AG08395 (cell line): ENCODE measurements at regions not wholly inside any gene's neighbourhood (a gene's known extent, or its start where the extent isn't known, plus 50 kb on each side); places are given as distances from the start of the nearest gene placed in this dataset.
A peak's percentile ranks its signal among the peaks of the same experiment; 100 is the strongest.
"Not testable (repeated sequence)": the region's sequence is repeated elsewhere in the genome, so short reads cannot be mapped to it uniquely, and the experiment has no call there.

Source experiments
- DNase-seq: peaks from one replicate; pipeline ENCODE4 v3.0.0; 2012; ENCODE audit warnings: mixed read lengths, low spot score

GRCh38 chrX:123086768-123087167, 97.3 kb upstream of the GRIA3 start:
- no peak for DNase-seq

DNA sequence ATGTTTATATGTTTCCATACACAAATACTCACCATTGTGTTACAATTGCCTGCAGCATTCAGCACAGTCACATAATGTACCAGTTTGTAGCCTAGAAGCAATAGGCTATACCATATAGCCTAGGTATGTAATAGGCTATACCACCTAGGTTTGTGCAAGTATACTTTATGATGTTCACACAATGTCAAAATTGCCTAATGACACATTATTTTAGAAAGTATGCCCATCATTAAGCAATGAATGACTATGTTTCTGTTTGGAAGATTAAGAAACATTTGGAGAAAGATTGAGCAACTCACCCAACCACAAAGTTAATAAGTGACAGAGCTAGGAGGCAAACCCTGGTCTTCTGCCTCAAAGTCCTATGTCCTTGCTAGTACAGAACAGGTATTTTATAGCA, 96.8 kb upstream of the GRIA3 start:
- DNase-seq: peak; percentile 15

DNA sequence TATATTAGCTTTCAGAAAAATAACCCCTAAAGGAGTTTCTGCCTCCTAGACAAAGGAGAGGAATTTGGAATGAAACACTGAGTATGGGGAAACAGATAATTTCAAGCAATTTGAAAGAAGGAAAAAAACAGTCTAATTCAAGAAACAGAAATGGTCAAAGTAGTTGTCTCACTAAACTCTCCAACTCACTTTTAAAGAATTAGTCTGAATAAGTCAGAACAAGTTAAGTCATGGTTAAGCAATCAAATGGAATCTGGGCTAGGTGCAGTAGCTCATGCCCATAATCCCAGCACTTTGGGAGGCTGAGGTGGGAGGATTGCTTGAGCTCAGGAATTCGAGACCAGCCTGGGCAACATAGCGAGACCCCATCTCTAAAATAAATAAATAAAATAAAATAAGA, 95.7 kb upstream of the GRIA3 start:
- no peak for DNase-seq

- DNase-seq: no peak
Measured at GRCh38 chrX:123088930-123089329, 95.1 kb upstream of the GRIA3 start.

GRCh38 chrX:123093792-123094191, 90.3 kb upstream of the GRIA3 start:
- no peak for DNase-seq

DNA sequence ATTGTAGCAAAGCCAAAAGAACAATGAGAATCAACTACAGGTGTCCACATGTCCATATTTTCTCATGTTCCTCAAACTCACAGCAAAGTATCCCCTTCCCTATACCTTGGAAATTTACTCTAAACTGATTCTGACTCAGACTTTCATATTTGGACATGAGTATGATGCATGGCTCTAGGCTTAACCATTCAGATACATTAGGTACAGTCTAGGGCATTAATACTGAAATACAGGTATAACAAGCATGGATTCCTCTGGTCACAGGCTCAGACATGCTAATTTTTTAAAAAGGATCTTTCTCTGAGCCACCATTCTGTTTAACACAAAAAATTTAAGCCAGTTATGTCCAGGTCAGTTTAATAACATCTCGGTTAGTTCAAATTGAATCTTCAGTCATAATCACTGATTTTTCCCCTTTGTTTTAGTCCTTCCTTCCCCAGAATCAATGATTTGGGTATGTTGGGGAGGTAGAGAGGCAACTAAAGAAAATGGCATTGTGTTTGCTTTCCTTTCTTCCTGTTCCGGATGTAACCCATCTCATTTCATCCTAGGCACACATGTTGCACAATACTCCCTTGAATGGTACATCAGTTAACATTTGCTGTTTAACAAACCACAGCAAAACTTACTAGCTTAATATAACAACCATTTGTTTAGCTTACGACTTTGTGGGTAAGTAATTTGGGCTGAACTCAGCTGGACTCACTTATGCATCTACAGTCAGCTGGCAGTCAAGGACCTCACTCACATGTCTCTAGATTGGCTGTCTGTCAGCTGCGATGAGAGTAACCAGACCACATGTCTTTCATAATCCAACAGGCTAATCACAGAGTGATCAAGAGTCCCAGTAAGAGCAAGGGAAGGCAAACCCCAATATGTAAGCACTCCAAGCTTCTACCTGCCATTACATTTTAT, 75.3 kb upstream of the GRIA3 start:
- peak; percentile 17 for DNase-seq

DNA sequence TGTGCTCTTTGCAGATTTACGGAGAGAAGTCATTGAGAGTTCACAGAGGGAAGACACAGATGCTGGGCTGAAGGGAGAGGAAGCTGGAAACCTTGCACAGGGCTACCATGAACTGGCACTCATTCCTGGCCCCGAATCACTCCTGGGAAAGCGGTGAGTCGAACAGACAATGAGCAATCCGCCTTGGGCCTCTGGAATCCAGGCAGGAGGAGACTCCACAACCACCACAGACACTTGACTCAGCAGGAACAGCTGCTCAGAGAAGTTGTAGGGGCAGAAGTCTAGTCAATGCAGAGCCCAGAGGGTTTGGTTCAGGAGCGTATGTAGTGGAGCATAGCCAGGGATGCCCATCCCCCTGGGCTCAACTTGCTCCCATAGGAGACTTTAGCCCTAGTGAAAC, 62.8 kb upstream of the GRIA3 start:
- peak; percentile 28 for DNase-seq

DNA sequence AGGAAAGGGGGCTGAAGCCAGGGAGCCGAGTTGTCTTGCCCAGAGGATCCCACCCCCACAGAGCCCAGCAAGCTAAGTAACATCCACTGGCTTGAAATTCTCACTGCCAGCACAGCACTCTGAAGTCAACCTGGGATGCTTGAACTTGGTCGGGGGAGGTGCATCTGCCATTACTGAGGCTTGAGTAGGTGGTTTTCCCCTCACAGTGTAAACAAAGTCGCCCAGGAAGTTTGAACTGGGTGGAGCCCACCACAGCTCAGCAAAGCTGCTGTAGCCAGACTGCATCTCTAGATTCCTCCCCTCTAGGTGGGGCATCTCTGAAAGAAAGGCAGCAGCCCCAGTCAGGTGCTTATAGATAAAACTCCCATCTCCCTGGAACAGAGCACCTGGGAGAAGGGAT, 54.3 kb upstream of the GRIA3 start:
- not testable (repeated sequence) for DNase-seq
